ENCODE measurements at regions not wholly inside any gene's neighbourhood (a gene's known extent, or its start where the extent isn't known, plus 50 kb on each side); places are given as distances from the start of the nearest gene placed in this dataset.
A peak's percentile ranks its signal among the peaks of the same experiment; 100 is the strongest.

DNA sequence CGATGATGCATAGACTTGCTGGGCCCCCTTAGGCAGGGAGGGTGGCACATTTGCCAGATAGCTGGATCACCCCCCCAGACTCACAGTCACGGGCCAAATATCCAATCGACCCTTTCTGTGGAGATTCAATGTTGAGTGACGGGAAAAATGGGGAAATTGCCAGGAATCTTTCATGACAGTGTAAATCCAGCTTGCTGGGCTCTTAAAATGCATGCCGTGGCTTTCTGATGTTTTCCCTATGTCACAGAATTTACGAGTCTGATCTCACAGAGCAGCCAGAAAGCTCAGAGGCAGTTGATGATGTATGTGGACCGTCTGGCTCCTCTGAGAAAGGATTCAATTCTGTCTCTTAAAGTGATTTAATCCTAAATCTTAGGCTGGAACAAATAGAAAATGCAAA is 150.1 kb upstream of the ZNF644 start:
- H3K36me3 Mint-ChIP-seq: no peaks in the 10 kb centered on the region
- TF ChIP-seq CTCF (IDR thresholded peaks at IDR 0.05; ENCODE audit: unreplicated experiment): no peak
- H3K4me3 Mint-ChIP-seq: no peak overlapping the region
- DNase-seq (ENCODE audit: low spot score in 2 of 2, unreplicated experiment in 2 of 2): no peak
- H3K27ac Mint-ChIP-seq: no peak overlapping the region
- H3K27me3 Mint-ChIP-seq (ENCODE audit: low read depth): peaks cover 27% of the 10 kb centered on the region
- H3K4me1 Mint-ChIP-seq: peaks cover 17% of the 10 kb centered on the region
- H3K9me3 Mint-ChIP-seq: no peaks in the 10 kb centered on the region

DNA sequence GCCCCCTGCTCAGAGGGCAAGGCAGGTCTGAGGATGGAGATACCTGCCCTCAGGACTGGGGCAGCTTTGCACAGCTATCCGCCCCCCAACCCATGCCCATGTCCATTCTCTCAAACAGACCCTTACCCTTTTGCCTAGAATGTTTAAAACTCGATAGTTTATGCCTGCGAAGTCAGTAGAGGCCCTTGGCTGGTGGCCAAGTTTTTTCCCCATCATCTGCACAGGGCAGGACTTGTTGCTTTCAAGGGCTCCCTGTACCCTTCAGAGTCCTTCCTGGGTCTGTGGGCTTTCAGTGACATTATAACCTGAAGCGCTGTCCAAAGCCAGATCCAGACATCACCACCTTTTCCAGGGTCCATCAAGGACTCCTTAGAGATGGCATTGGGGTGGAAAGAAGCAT is 148.7 kb upstream of the ZNF644 start:
- no peak for TF ChIP-seq CTCF (IDR thresholded peaks at IDR 0.05; ENCODE audit: unreplicated experiment)
- no peak for DNase-seq (ENCODE audit: low spot score in 2 of 2, unreplicated experiment in 2 of 2)
- no peak overlapping the region for H3K27ac Mint-ChIP-seq
- H3K27me3 Mint-ChIP-seq (ENCODE audit: low read depth): peaks cover 18% of the 10 kb centered on the region
- H3K9me3 Mint-ChIP-seq: no peaks in the 10 kb centered on the region
- peaks cover 17% of the 10 kb centered on the region for H3K4me1 Mint-ChIP-seq
- no peaks in the 10 kb centered on the region for H3K36me3 Mint-ChIP-seq
- no peak overlapping the region for H3K4me3 Mint-ChIP-seq

DNA sequence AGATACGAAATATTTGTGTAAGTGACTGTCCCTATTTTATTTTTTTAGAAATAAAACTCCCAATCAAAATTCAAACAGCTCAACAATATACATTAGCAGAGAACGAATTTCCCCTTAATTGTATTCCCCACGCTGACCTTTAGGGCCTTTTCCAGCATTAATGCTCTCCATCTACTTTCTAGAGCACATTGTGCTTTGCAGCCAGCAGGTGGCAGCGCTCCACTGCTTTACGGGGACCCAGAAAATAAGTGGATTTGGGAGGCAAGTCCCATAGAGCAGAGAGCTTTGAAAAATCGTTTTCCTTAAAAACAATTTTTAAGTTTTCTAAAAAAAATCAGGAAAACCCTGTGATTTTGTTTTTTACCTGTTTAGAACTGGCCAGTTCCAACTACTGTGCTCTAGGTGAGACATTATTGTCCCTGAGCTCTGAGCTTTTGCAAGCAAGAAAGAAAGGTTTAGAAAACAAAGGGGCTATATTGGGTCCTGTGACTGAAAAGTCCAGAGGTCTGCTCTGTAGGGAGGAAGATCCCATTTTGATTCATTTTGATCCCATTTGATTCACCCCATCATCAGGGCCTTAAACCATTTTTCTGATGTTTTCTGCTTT is 144.4 kb upstream of the ZNF644 start:
- no peaks in the 10 kb centered on the region for H3K27me3 Mint-ChIP-seq (ENCODE audit: low read depth)
- H3K27ac Mint-ChIP-seq: no peak overlapping the region
- DNase-seq (ENCODE audit: low spot score in 2 of 2, unreplicated experiment in 2 of 2): peak in 1 of 2 experiments; percentile 61
- no peak overlapping the region for H3K4me3 Mint-ChIP-seq
- H3K4me1 Mint-ChIP-seq: peaks cover 7% of the 10 kb centered on the region
- peak; percentile 82 for TF ChIP-seq CTCF (IDR thresholded peaks at IDR 0.05; ENCODE audit: unreplicated experiment)
- H3K36me3 Mint-ChIP-seq: no peaks in the 10 kb centered on the region
- H3K9me3 Mint-ChIP-seq: no peaks in the 10 kb centered on the region

- H3K36me3 Mint-ChIP-seq: no peaks in the 10 kb centered on the region
- H3K9me3 Mint-ChIP-seq: no peaks in the 10 kb centered on the region
- peaks cover 15% of the 10 kb centered on the region for H3K4me1 Mint-ChIP-seq
- no peak overlapping the region for H3K4me3 Mint-ChIP-seq
- TF ChIP-seq CTCF (IDR thresholded peaks at IDR 0.05; ENCODE audit: unreplicated experiment): peak; percentile 93
- no peak overlapping the region for H3K27ac Mint-ChIP-seq
- peak; percentile 65 to 91 for DNase-seq (ENCODE audit: low spot score in 2 of 2, unreplicated experiment in 2 of 2)
- H3K27me3 Mint-ChIP-seq (ENCODE audit: low read depth): no peaks in the 10 kb centered on the region
Measured at GRCh38 chr1:91165033-91165654, 143.3 kb upstream of the ZNF644 start.

DNA sequence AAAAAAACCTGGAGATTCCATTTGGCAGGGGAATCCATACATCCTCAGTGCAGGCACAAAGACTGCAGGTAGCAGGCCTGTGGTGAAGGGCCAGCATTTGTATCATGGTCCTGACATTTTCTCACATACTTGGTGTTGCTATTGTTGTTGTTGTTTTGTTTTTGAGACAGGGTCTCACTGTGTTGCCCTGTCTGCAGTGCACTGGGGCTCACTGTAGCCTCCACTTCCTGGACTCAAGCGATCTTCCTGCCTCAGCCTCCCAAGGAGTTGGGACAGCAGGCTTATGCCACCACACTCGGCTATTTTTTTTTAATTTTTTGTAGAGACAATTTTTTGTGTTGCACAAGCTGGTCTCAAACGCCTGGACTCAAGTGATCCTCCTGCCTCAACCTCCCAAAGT is 140.8 kb upstream of the ZNF644 start:
- Mint-ChIP-seq H3K27me3 (ENCODE audit: low read depth) (no peaks in the 10 kb centered on the region), H3K9me3 (no peaks in the 10 kb centered on the region), H3K4me1 (peaks cover 16% of the 10 kb centered on the region), H3K4me3 (no peak overlapping the region), H3K27ac (no peak overlapping the region), H3K36me3 (no peaks in the 10 kb centered on the region)
- DNase-seq (ENCODE audit: low spot score in 2 of 2, unreplicated experiment in 2 of 2): no peak
- TF ChIP-seq CTCF (IDR thresholded peaks at IDR 0.05; ENCODE audit: unreplicated experiment): no peak
